HepG2 (cell line): ENCODE measurements at regions not wholly inside any gene's neighbourhood (a gene's known extent, or its start where the extent isn't known, plus 50 kb on each side); places are given as distances from the start of the nearest gene placed in this dataset.

Source experiments
- ATAC-seq: fragments of 200-7000 bp; cut with Tn5 transposase; 3 replicates; pipeline ENCODE4 v1.9.1; 2020; ENCODE audit warnings: mild to moderate bottlenecking, moderate library complexity
- BruUV-seq: library from RNA; stranded (reverse); fragments of 400-500 nt; replicated peaks from 2 replicates; lab custom pipeline; 2021; lab: Mats Ljungman, UMichigan
- CTCF ChIA-PET: fragments of 300-600 bp; formaldehyde crosslinking; extraction: SDS; loops from one replicate; lab custom pipeline; 2021; ENCODE audit warnings: low total read pairs, inconsistent platforms, low intra/inter-chr PET ratio; lab: Yijun Ruan, JAX
- POLR2A ChIA-PET: fragments of 350-600 bp; sonication (Branson Sonifier 250); formaldehyde crosslinking; loops from one replicate; lab custom pipeline; 2020; ENCODE audit warnings: antibody characterized with exemption, inconsistent platforms; lab: Yijun Ruan, JAX
- DNase-seq: peaks from one replicate; pipeline ENCODE4 v3.0.0-alpha.2; 2015; ENCODE audit warnings: low spot score
- FAIRE-seq: peaks from 3 replicates; lab custom pipeline; 2011; peaks lifted over from hg19 to GRCh38; lab: Jason Lieb, UNC
- H2AFZ ChIP-seq: one replicate; pipeline ENCODE4 v1.6.1; 2011; ENCODE audit warnings: low read length, inconsistent platforms
- H3K27ac ChIP-seq: fragments of 300-600 bp; 3 replicates; pipeline ENCODE4 v1.8.0; 2011; ENCODE audit warnings: mixed run types, mild to moderate bottlenecking, mixed read lengths, low read length, inconsistent platforms; ENCODE audit not compliant: insufficient read depth; ENCODE audit errors: extremely low read length
- H3K27me3 ChIP-seq, 2 experiments: fragments of 200-600 bp in 1 of 2; 2 replicates in 1 of 2; 3 replicates in 1 of 2; pipeline versions ENCODE4 v1.6.0 to v1.8.0; 2011; ENCODE audit warnings: low read length in 2 of 2, mild to moderate bottlenecking in 2 of 2, moderate library complexity in 2 of 2, inconsistent platforms in 1 of 2; ENCODE audit not compliant: insufficient read depth in 2 of 2, control insufficient read depth in 1 of 2
- H3K36me3 ChIP-seq, 2 experiments: fragments of 200-600 bp in 1 of 2; replicated peaks in 1 of 2; 2 replicates in 1 of 2; 3 replicates in 1 of 2; pipeline versions ENCODE4 v1.5.1 to v1.8.0; 2011; ENCODE audit warnings: low read length in 2 of 2, inconsistent platforms in 1 of 2; ENCODE audit not compliant: insufficient read depth in 2 of 2, control insufficient read depth in 1 of 2
- H3K4me1 ChIP-seq: 2 replicates; pipeline ENCODE4 v1.5.1; 2012; ENCODE audit warnings: low read length, inconsistent platforms; ENCODE audit not compliant: insufficient read depth
- H3K4me2 ChIP-seq: 2 replicates; pipeline ENCODE4 v1.6.0; 2011; ENCODE audit warnings: low read depth, low read length, inconsistent platforms
- H3K4me3 ChIP-seq, 3 experiments: fragments of 200-600 bp in 1 of 3; sonication (generic), shearing (Covaris generic) in 1 of 3; replicated peaks in 1 of 3; 2 replicates each; pipeline ENCODE4 v1.5.1; 2011 to 2016; ENCODE audit warnings: low read length in 3 of 3, inconsistent platforms in 2 of 3, low read depth in 2 of 3, mild to moderate bottlenecking in 2 of 3, control low read depth in 1 of 3, mixed read lengths in 1 of 3; ENCODE audit not compliant: insufficient read depth in 1 of 3
- H3K79me2 ChIP-seq: one replicate; pipeline ENCODE4 v1.6.1; 2011; ENCODE audit warnings: low read length, inconsistent platforms; ENCODE audit not compliant: insufficient read depth
- H3K9ac ChIP-seq: 2 replicates; pipeline ENCODE4 v1.6.0; 2011; ENCODE audit warnings: mild to moderate bottlenecking, low read depth, low read length, inconsistent platforms; ENCODE audit not compliant: insufficient read depth
- H3K9me3 ChIP-seq: 2 replicates; pipeline ENCODE4 v1.5.1; 2012; ENCODE audit warnings: mild to moderate bottlenecking, low read length
- H4K20me1 ChIP-seq: 2 replicates; pipeline ENCODE4 v1.6.0; 2011; ENCODE audit warnings: inconsistent platforms, mild to moderate bottlenecking, low read length, moderate library complexity; ENCODE audit not compliant: insufficient read depth
- HNRNPK ChIP-seq: fragments of 200-400 bp; formaldehyde crosslinking; IDR thresholded peaks from 2 replicates; pipeline ENCODE4 v1.6.1; 2018; ENCODE audit warnings: low read length, low read depth, moderate library complexity, mild to moderate bottlenecking; ENCODE audit not compliant: poor library complexity, severe bottlenecking
- LRRFIP1 ChIP-seq: sonication (generic); formaldehyde crosslinking; conservative IDR thresholded peaks from 2 replicates; pipeline ENCODE4 v1.4.0; 2020; ENCODE audit warnings: missing genetic modification reagents
- SAFB2 ChIP-seq: sonication (generic); formaldehyde crosslinking; IDR thresholded peaks from 2 replicates; pipeline ENCODE4 v1.5.1; 2020; ENCODE audit warnings: missing genetic modification reagents, low read depth, mild to moderate bottlenecking, borderline replicate concordance
- YEATS2 ChIP-seq: sonication (generic); formaldehyde crosslinking; IDR thresholded peaks from 2 replicates; pipeline ENCODE4 v1.4.0; 2020; ENCODE audit warnings: missing genetic modification reagents, borderline replicate concordance
- ZNF614 ChIP-seq: IDR thresholded peaks from 2 replicates; pipeline ENCODE4 v1.6.1; 2018; ENCODE audit warnings: missing biosample characterization, missing genetic modification reagents, inconsistent platforms, borderline replicate concordance
- ZNF740 ChIP-seq: sonication (generic); formaldehyde crosslinking; IDR thresholded peaks from 2 replicates; pipeline ENCODE4 v1.4.0; 2020; ENCODE audit warnings: missing genetic modification reagents
- WGBS: methylation state at CpG from one replicate; pipeline ENCODE4 v1.1.6; 2017; ENCODE audit warnings: low lambda C conversion rate; 5-methylcytosine and 5-hydroxymethylcytosine counted together
- in situ Hi-C: cut with HindIII; loops from 2 replicates; pipeline ENCODE4 v1.10.0; 2017; ENCODE audit warnings: low pct_unique_long_range_greater_than_20kb; ENCODE audit not compliant: extremely low pct_ligation_motif_present
- intact Hi-C: fragments of 100-400 bp; cut with micrococcal nuclease; formaldehyde crosslinking; loops from one replicate; pipeline ENCODE4 v1.10.0; 2022; ENCODE audit not compliant: unreplicated experiment

- in situ Hi-C loops, result no loop called here
- Histone ChIP-seq H3K4me2 (no peak overlapping the region), H3K9me3 (no peaks in the 10 kb centered on the region), H3K79me2 (no peaks in the 10 kb centered on the region), H3K27ac (no peak overlapping the region), H3K4me3 (no peak overlapping the region)
- TF ChIP-seq SAFB2 (CRISPR knock-in tag), result no peak
- TF ChIP-seq, all 625 proteins: peak for 0
- ChIA-PET CTCF (no interaction called here), POLR2A (no interaction called here)
- Histone ChIP-seq H3K9ac (no peak overlapping the region), H3K36me3 (no peaks in the 10 kb centered on the region), H4K20me1 (no peaks in the 10 kb centered on the region), H3K27me3 (peaks cover 0 to 6% of the 10 kb centered on the region in 2 experiments; a peak in 1 of 5 replicates), H3K4me1 (no peaks in the 10 kb centered on the region), H2AFZ (no peak overlapping the region)
- 2% methylated on average over 5 of the region's 5 CpGs for WGBS
- intact Hi-C loops, result no loop called here
- ATAC-seq (no peak), FAIRE-seq (no peak), DNase-seq (no peak)
- BruUV-seq, result no TSS peak
These were observed 56.4 kb upstream of the MYO10 start for GRCh38 chr5:16992444-16992843.

GRCh38 chr5:16994565-16994964 lies 58.5 kb upstream of the MYO10 start:
- Histone ChIP-seq H3K27me3 (peaks cover 0 to 6% of the 10 kb centered on the region in 2 experiments; a peak in 1 of 5 replicates), H3K4me2 (no peak overlapping the region), H2AFZ (no peak overlapping the region), H3K9me3 (no peaks in the 10 kb centered on the region), H4K20me1 (no peaks in the 10 kb centered on the region), H3K4me1 (no peaks in the 10 kb centered on the region), H3K9ac (no peak overlapping the region), H3K36me3 (no peaks in the 10 kb centered on the region), H3K79me2 (no peaks in the 10 kb centered on the region), H3K4me3 (no peak overlapping the region), H3K27ac (no peak overlapping the region)
- in situ Hi-C loops, result no loop called here
- ATAC-seq (no peak), DNase-seq (no peak), FAIRE-seq (no peak)
- CTCF ChIA-PET, result no interaction called here
- TF ChIP-seq YEATS2 (CRISPR knock-in tag), result no peak
- no peak for TF ChIP-seq HNRNPK
- no peak for TF ChIP-seq LRRFIP1
- TF ChIP-seq ZNF740, result no peak
- no peak for TF ChIP-seq ZNF614 (CRISPR knock-in tag)
- 15% methylated on average over 3 of the region's 3 CpGs for WGBS
- POLR2A ChIA-PET, result no interaction called here
- intact Hi-C loops, result no loop called here
- BruUV-seq, result no TSS peak
